ENCODE measurements at regions not wholly inside any gene's neighbourhood (a gene's known extent, or its start where the extent isn't known, plus 50 kb on each side); places are given as distances from the start of the nearest gene placed in this dataset.
A peak's percentile ranks its signal among the peaks of the same experiment; 100 is the strongest.
"Not testable (repeated sequence)": the region's sequence is repeated elsewhere in the genome, so short reads cannot be mapped to it uniquely, and the experiment has no call there.

GRCh38 chr7:65602495-65602894 lies 228.8 kb downstream of the ZNF92 start:
- H3K4me3 ChIP-seq (ENCODE audit: low read depth, low read length); DNase-seq; in situ Hi-C loops (cut with HindIII; ENCODE audit: low pct_ligation_motif_present, low sequenced_read_pairs); H3K27me3 ChIP-seq (replicated peaks); H3K36me3 ChIP-seq (replicated peaks); H3K27ac ChIP-seq: not testable (repeated sequence)

DNA sequence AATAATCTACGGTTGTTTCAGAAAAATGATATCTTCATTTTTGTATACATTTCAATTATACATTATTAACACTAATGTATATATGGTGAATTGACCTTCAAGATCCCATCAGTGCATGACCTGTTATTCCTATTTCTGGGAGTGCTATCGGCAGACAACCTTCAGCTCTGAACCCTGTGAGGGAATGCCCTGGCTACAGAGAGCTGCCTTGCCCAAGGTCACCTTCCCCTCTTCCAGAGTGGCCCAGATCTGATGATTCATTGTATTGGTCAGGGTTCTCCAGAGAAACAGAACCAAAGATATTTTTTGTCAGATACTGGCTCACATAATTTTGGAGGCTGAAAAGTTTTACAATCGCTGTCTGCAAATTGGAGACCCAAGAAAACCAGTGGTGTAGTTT lies 235.5 kb downstream of the ZNF92 start:
- Histone ChIP-seq H3K27me3 (replicated peaks) (no peaks in the 10 kb centered on the region), H3K27ac (no peak overlapping the region), H3K36me3 (replicated peaks) (no peaks in the 10 kb centered on the region), H3K4me3 (ENCODE audit: low read depth, low read length) (no peak overlapping the region)
- no peak for TF ChIP-seq CTCF (IDR thresholded peaks at IDR 0.05; ENCODE audit: low read depth, low read length, missing control alignments)
- no peak for DNase-seq
- in situ Hi-C loops (cut with HindIII; ENCODE audit: low pct_ligation_motif_present, low sequenced_read_pairs), result no loop called here

DNA sequence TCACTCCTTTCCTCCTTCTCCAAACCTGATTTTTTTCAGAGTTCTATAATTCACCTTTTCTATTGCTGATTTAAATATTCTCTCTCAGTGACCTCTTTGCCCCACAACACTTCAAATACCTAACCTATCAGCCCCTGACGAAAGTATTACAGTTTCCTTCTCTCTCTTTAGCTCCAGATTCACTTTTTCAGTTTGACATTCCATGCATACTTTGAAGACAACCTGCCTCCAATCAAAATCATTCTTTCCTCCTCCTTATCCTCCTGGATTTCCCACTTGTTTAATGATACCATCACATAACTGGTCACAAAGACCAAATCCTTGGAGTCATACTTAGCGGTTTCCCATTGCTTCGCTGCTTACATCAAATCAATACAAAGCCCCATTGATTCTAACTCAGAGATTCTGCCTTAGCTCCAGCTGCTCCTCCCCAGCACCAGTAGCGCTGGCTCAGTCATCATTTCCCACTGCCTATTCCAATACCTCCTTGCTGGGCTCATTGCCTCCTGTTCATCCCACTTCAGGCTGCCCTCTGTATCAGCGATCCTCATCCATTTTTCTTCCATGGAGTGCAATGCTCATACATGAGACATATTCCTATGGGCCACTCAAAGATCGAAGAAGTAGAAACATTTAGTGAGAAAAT lies 240.1 kb downstream of the ZNF92 start:
- H3K4me3 ChIP-seq (ENCODE audit: low read depth, low read length); H3K27me3 ChIP-seq (replicated peaks); in situ Hi-C loops (cut with HindIII; ENCODE audit: low pct_ligation_motif_present, low sequenced_read_pairs); H3K27ac ChIP-seq; DNase-seq; H3K36me3 ChIP-seq (replicated peaks): not testable (repeated sequence)

- DNase-seq; H3K36me3 ChIP-seq (replicated peaks); in situ Hi-C loops (cut with HindIII; ENCODE audit: low pct_ligation_motif_present, low sequenced_read_pairs); H3K4me3 ChIP-seq (ENCODE audit: low read depth, low read length); H3K27ac ChIP-seq; H3K27me3 ChIP-seq (replicated peaks): not testable (repeated sequence)
Measured at GRCh38 chr7:65616111-65616510, 242.5 kb downstream of the ZNF92 start.

GRCh38 chr7:65620216-65620615 lies 246.6 kb downstream of the ZNF92 start:
- H3K36me3 ChIP-seq (replicated peaks); DNase-seq; H3K27me3 ChIP-seq (replicated peaks); in situ Hi-C loops (cut with HindIII; ENCODE audit: low pct_ligation_motif_present, low sequenced_read_pairs); H3K4me3 ChIP-seq (ENCODE audit: low read depth, low read length); H3K27ac ChIP-seq: not testable (repeated sequence)

DNA sequence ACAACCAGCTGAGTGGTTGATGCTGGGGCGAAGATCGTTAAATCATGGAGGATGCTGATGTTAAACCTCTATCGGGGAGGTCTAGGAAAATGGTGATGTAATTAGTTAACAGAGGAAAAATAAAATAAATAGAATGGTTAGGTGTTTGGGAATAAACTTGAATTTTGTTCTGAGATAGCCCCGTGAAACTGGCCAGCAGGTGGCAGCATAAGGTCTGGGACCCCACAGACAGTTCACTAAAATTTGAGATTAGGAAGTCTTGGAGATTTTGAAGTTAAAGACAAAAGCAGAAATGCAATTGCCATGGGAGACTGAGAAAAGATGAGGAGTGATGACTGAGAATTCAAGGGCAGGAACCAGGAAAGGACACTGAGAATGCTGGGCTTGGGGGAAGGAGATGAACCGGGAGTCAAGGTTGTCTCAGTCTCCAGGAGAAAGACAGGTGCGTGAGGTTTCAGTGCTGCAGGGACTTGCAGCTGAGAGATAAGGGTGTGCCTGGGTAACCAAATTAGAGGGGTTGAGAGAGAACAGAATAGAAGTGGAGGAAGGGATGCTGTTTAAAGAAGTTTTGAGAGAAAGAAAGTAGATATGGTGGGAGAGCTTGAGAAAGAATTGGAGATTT lies 248.0 kb downstream of the ZNF92 start:
- peak; percentile 63 for TF ChIP-seq CTCF (IDR thresholded peaks at IDR 0.05; ENCODE audit: low read depth, low read length, missing control alignments)
- H3K4me3 ChIP-seq (ENCODE audit: low read depth, low read length); H3K27ac ChIP-seq; H3K36me3 ChIP-seq (replicated peaks); in situ Hi-C loops (cut with HindIII; ENCODE audit: low pct_ligation_motif_present, low sequenced_read_pairs); H3K27me3 ChIP-seq (replicated peaks): not testable (repeated sequence)
- DNase-seq, result peak; percentile 16

GRCh38 chr7:65631236-65631635 lies 241.6 kb upstream of the VKORC1L1 start:
- H3K27me3 ChIP-seq (replicated peaks); H3K36me3 ChIP-seq (replicated peaks); H3K27ac ChIP-seq; H3K4me3 ChIP-seq (ENCODE audit: low read depth, low read length); DNase-seq; in situ Hi-C loops (cut with HindIII; ENCODE audit: low pct_ligation_motif_present, low sequenced_read_pairs): not testable (repeated sequence)

DNA sequence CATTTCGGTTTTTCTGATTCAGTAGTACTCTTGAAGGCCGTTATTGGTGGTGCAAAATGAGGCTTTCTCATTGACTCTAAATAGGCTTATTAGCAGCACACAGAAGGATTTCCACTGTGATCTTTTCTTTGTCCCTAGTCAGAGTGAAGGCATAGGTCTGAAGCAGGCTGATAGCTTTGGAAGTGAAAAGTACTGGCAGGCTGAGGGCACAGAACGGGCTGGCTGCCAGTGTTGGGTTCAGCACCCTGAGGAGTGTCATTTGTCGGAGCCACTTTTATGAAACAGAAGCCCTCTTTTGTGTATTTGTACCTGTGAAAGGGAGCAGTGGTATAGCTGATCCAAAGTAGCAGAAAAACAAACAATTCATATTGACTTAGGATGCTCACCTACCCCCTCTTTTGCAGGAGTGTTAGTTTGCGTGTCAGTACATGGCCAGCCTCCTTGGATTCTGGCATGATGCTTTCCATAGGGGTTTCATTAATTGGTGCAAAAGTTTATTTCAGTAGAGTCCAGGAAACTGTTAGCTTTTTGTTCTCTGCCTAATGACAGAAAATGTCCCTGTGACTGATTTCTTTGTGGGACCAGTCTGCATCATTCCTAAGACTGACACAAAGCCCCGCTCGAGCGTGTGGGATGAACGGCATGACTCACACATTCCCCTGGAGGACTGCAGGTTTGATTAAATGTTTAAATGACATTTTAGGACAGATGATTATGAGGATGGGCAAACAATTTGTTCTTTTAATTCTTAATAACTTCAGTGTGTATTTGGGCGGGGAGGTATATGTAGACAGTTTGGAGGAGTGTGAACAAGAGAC lies 239.1 kb upstream of the VKORC1L1 start:
- H3K27ac ChIP-seq; H3K4me3 ChIP-seq (ENCODE audit: low read depth, low read length); H3K27me3 ChIP-seq (replicated peaks); in situ Hi-C loops (cut with HindIII; ENCODE audit: low pct_ligation_motif_present, low sequenced_read_pairs); DNase-seq; H3K36me3 ChIP-seq (replicated peaks): not testable (repeated sequence)

DNA sequence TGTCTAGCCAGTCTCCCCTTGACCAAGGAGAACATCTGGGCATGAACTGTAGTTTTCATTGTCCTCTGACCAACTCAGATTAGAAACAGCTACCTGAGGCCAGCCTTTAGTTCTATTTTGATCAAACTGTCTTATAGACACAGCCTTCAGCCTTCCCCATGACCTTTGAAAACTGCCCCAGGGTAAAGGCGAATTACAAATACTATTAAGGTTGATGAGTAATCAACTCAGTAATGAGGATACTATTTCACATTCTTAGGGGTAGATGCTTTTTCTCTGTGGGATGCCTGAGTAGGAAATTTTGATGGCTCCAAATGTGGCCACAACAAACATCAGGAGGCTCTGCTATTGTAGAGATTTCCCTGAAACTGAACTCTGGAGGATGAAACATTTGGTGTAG lies 234.0 kb upstream of the VKORC1L1 start:
- H3K4me3 ChIP-seq (ENCODE audit: low read depth, low read length); H3K36me3 ChIP-seq (replicated peaks); H3K27me3 ChIP-seq (replicated peaks); H3K27ac ChIP-seq; in situ Hi-C loops (cut with HindIII; ENCODE audit: low pct_ligation_motif_present, low sequenced_read_pairs); DNase-seq: not testable (repeated sequence)

- H3K4me3 ChIP-seq (ENCODE audit: low read depth, low read length); H3K36me3 ChIP-seq (replicated peaks); H3K27ac ChIP-seq; H3K27me3 ChIP-seq (replicated peaks); in situ Hi-C loops (cut with HindIII; ENCODE audit: low pct_ligation_motif_present, low sequenced_read_pairs); DNase-seq: not testable (repeated sequence)
Measured at GRCh38 chr7:65639717-65640116, 233.2 kb upstream of the VKORC1L1 start.

DNA sequence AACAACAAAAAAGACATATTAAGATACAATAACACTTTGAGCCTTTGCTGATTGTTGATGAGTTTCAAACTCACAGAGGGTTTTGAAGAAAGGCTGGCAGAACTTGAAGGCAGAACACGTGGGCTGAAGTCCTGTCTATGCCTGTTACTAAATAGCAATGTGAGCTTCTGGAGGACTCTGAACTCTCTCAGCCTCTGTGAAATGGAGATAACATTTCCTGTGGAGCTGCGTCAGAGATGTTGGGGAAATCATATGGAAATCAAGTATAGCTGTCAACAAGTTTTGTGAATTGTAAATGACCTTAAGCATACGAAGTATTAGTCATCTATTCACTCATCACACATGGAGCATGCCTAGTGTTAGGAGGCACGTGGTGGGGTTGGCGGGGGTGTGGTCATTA lies 229.4 kb upstream of the VKORC1L1 start:
- H3K36me3 ChIP-seq (replicated peaks); in situ Hi-C loops (cut with HindIII; ENCODE audit: low pct_ligation_motif_present, low sequenced_read_pairs): not testable (repeated sequence)

DNA sequence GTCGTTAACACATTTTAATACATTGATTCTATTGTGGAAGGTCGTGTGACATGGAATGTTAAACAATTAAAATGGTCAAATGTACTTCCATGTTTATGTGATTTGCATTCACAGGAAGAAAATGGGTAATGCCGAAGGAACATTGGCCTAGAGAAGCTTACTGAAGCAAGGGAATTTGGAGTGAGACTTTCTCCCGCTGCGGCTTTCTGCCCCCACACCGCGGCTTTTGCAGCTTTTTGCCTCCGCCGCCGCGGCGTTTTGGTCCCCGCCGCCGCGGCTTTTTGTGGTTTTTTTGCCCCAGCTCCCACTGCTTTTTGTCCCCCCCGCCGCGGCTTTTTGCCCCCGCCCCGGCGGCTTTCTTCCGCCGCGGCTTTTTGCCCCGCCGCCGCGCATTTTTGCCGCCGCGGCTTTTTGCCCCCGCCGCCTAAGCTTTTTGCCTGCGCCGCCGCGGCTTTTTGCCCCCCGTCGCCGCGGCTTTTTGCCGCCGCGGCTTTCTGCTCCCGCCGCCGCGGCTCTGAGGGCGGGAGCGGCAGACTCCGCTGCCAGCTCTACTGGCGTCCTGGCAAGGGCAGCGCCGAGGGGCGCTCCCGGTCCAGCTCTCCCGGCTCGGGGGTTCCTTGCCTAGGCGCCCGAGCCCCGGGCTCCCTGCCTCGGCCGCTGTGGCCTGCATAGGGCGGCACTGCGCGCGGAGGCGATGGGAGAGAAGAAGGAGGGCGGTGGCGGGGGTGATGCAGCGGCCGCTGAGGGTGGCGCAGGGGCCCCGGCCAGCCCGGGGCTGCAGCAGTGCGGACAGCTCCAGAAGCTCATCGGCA lies 225.5 kb upstream of the VKORC1L1 start:
- H3K27me3 ChIP-seq (replicated peaks); H3K27ac ChIP-seq; H3K36me3 ChIP-seq (replicated peaks); DNase-seq; in situ Hi-C loops (cut with HindIII; ENCODE audit: low pct_ligation_motif_present, low sequenced_read_pairs); H3K4me3 ChIP-seq (ENCODE audit: low read depth, low read length): not testable (repeated sequence)

More for the DNA sequence above, 229.4 kb upstream of the VKORC1L1 start:
- DNase-seq; H3K27me3 ChIP-seq (replicated peaks); H3K27ac ChIP-seq; H3K4me3 ChIP-seq (ENCODE audit: low read depth, low read length): not testable (repeated sequence)
